ENCODE measurements at regions not wholly inside any gene's neighbourhood (a gene's known extent, or its start where the extent isn't known, plus 50 kb on each side); places are given as distances from the start of the nearest gene placed in this dataset.

GRCh38 chr20:56981301-56981700 is 285.1 kb downstream of the BMP7 start:
- H3K4me1 ChIP-seq (ENCODE audit: insufficient read depth, low read length, poor library complexity, severe bottlenecking): no peaks in the 10 kb centered on the region
- H3K27ac ChIP-seq (ENCODE audit: low read depth, low read length, poor library complexity, severe bottlenecking): no peak overlapping the region
- CTCF ChIA-PET: no interaction called here
- H3K36me3 ChIP-seq (ENCODE audit: insufficient read depth, low read length, poor library complexity, severe bottlenecking): no peaks in the 10 kb centered on the region
- DNase-seq (ENCODE audit: low spot score): no peak
- intact Hi-C loops (cut with micrococcal nuclease; ENCODE audit: unreplicated experiment): no loop called here
- no TSS peak for BruUV-seq (replicated peaks)
- TF ChIP-seq CTCF (conservative IDR thresholded peaks at IDR 0.05; ENCODE audit: low read depth, low read length): no peak
- TF ChIP-seq EZH2 (IDR thresholded peaks at IDR 0.05; ENCODE audit: borderline replicate concordance, low read depth, low read length, poor library complexity, severe bottlenecking): no peak
- peaks cover 7% of the 10 kb centered on the region for H3K9me3 ChIP-seq (ENCODE audit: low read depth, low read length, poor library complexity, severe bottlenecking)
- H3K27me3 ChIP-seq (replicated peaks; ENCODE audit: insufficient read depth, low read depth, low read length, poor library complexity): peaks cover 41% of the 10 kb centered on the region
- POLR2A ChIA-PET (ENCODE audit: low non-redundant PET): no interaction called here
- H3K4me3 ChIP-seq (ENCODE audit: low read depth, low read length, poor library complexity, severe bottlenecking): no peak overlapping the region

GRCh38 chr20:56983813-56984212 is 282.6 kb downstream of the BMP7 start:
- Histone ChIP-seq H3K27ac (ENCODE audit: low read depth, low read length, poor library complexity, severe bottlenecking) (no peak overlapping the region), H3K27me3 (replicated peaks; ENCODE audit: insufficient read depth, low read depth, low read length, poor library complexity) (peaks cover 34% of the 10 kb centered on the region), H3K36me3 (ENCODE audit: insufficient read depth, low read length, poor library complexity, severe bottlenecking) (no peaks in the 10 kb centered on the region), H3K4me3 (ENCODE audit: low read depth, low read length, poor library complexity, severe bottlenecking) (no peak overlapping the region), H3K4me1 (ENCODE audit: insufficient read depth, low read length, poor library complexity, severe bottlenecking) (no peaks in the 10 kb centered on the region), H3K9me3 (ENCODE audit: low read depth, low read length, poor library complexity, severe bottlenecking) (peaks cover 11% of the 10 kb centered on the region)
- CTCF ChIA-PET: no interaction called here
- intact Hi-C loops (cut with micrococcal nuclease; ENCODE audit: unreplicated experiment): no loop called here
- POLR2A ChIA-PET (ENCODE audit: low non-redundant PET): no interaction called here
- TF ChIP-seq CTCF (conservative IDR thresholded peaks at IDR 0.05; ENCODE audit: low read depth, low read length) (no peak), EZH2 (IDR thresholded peaks at IDR 0.05; ENCODE audit: borderline replicate concordance, low read depth, low read length, poor library complexity, severe bottlenecking) (no peak)
- DNase-seq (ENCODE audit: low spot score): no peak
- no TSS peak for BruUV-seq (replicated peaks)

GRCh38 chr20:56985066-56985685 is 281.3 kb downstream of the BMP7 start:
- intact Hi-C loops (cut with micrococcal nuclease; ENCODE audit: unreplicated experiment): no loop called here
- DNase-seq (ENCODE audit: low spot score): no peak
- POLR2A ChIA-PET (ENCODE audit: low non-redundant PET): no interaction called here
- Histone ChIP-seq H3K4me1 (ENCODE audit: insufficient read depth, low read length, poor library complexity, severe bottlenecking) (no peaks in the 10 kb centered on the region), H3K36me3 (ENCODE audit: insufficient read depth, low read length, poor library complexity, severe bottlenecking) (no peaks in the 10 kb centered on the region), H3K27me3 (replicated peaks; ENCODE audit: insufficient read depth, low read depth, low read length, poor library complexity) (peaks cover 36% of the 10 kb centered on the region), H3K9me3 (ENCODE audit: low read depth, low read length, poor library complexity, severe bottlenecking) (peaks cover 11% of the 10 kb centered on the region), H3K4me3 (ENCODE audit: low read depth, low read length, poor library complexity, severe bottlenecking) (no peak overlapping the region), H3K27ac (ENCODE audit: low read depth, low read length, poor library complexity, severe bottlenecking) (no peak overlapping the region)
- CTCF ChIA-PET: no interaction called here
- TF ChIP-seq EZH2 (IDR thresholded peaks at IDR 0.05; ENCODE audit: borderline replicate concordance, low read depth, low read length, poor library complexity, severe bottlenecking) (no peak), CTCF (conservative IDR thresholded peaks at IDR 0.05; ENCODE audit: low read depth, low read length) (no peak)
- no TSS peak for BruUV-seq (replicated peaks)
